ENCODE measurements at regions not wholly inside any gene's neighbourhood (a gene's known extent, or its start where the extent isn't known, plus 50 kb on each side); places are given as distances from the start of the nearest gene placed in this dataset.
A peak's percentile ranks its signal among the peaks of the same experiment; 100 is the strongest.

DNA sequence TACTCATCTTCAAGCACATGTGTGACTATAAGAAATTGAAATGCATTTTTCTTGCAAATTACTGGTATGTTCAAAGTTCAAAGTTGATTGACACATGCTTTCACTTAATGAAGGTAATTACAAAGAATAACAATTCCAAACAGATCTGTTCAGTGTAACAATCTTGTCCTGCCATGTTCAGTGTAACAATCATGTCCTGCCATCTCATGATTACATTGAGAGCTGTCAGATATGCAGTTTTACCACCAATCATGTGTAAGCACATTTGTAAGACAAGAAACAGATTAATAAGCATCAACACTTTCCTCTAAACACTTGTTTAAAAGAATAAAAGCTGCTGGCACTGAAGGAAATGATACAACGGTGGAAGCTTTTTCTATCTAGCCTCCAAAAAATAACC is 80.3 kb upstream of the ZNF281 start:
- Mint-ChIP-seq H3K27ac (no peak overlapping the region), H3K4me1 (peaks cover 6% of the 10 kb centered on the region), H3K4me3 (no peak overlapping the region), H3K36me3 (ENCODE audit: low read depth) (no peaks in the 10 kb centered on the region), H3K9me3 (no peaks in the 10 kb centered on the region), H3K27me3 (ENCODE audit: insufficient read depth, low read depth, poor library complexity) (peaks cover 4% of the 10 kb centered on the region)
- H3K9me2 ChIP-seq (ENCODE audit: insufficient read depth) = no peaks in the 10 kb centered on the region
- no peak overlapping the region for H3K4me3 ChIP-seq
- no peaks in the 10 kb centered on the region for H3K36me3 ChIP-seq (ENCODE audit: insufficient read depth)
- no peak overlapping the region for H3K27ac ChIP-seq (ENCODE audit: low read depth)
- H4K20me1 ChIP-seq (replicated peaks; ENCODE audit: insufficient read depth) = no peaks in the 10 kb centered on the region
- peak overlapping the region; percentile 5; the same call in 1 of the 2 replicates for H2AFZ ChIP-seq
- H3K4me1 ChIP-seq (ENCODE audit: insufficient read depth) = no peaks in the 10 kb centered on the region
- H3K4me2 ChIP-seq = no peak overlapping the region
- no peak for ATAC-seq
- H3K27me3 ChIP-seq (ENCODE audit: insufficient read depth) = no peaks in the 10 kb centered on the region
- no peaks in the 10 kb centered on the region for H3K79me2 ChIP-seq (replicated peaks; ENCODE audit: insufficient read depth)
- TF ChIP-seq STAT1 (IDR thresholded peaks at IDR 0.05; ENCODE audit: unreplicated experiment) (no peak), EZH2phosphoT487 (IDR thresholded peaks at IDR 0.05; ENCODE audit: unreplicated experiment) (no peak), JUNB (IDR thresholded peaks at IDR 0.05; ENCODE audit: unreplicated experiment) (no peak), ZNF331 (CRISPR knock-in tag; IDR thresholded peaks at IDR 0.05; ENCODE audit: low read depth) (no peak), NANOG (IDR thresholded peaks at IDR 0.05; ENCODE audit: borderline replicate concordance) (no peak), EZH2 (IDR thresholded peaks at IDR 0.05; ENCODE audit: low read depth, unreplicated experiment) (no peak), CREB1 (CRISPR knock-in tag; IDR thresholded peaks at IDR 0.05; ENCODE audit: low read depth) (no peak), ZNF114 (CRISPR knock-in tag; IDR thresholded peaks at IDR 0.05) (no peak), POLR2AphosphoS5 (IDR thresholded peaks at IDR 0.05; ENCODE audit: low read depth) (no peak)
- TF ChIP-seq, protein P1, sequence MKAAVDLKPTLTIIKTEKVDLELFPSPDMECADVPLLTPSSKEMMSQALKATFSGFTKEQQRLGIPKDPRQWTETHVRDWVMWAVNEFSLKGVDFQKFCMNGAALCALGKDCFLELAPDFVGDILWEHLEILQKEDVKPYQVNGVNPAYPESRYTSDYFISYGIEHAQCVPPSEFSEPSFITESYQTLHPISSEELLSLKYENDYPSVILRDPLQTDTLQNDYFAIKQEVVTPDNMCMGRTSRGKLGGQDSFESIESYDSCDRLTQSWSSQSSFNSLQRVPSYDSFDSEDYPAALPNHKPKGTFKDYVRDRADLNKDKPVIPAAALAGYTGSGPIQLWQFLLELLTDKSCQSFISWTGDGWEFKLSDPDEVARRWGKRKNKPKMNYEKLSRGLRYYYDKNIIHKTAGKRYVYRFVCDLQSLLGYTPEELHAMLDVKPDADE (IDR thresholded peaks at IDR 0.05) = no peak
- TF ChIP-seq, protein P2, sequence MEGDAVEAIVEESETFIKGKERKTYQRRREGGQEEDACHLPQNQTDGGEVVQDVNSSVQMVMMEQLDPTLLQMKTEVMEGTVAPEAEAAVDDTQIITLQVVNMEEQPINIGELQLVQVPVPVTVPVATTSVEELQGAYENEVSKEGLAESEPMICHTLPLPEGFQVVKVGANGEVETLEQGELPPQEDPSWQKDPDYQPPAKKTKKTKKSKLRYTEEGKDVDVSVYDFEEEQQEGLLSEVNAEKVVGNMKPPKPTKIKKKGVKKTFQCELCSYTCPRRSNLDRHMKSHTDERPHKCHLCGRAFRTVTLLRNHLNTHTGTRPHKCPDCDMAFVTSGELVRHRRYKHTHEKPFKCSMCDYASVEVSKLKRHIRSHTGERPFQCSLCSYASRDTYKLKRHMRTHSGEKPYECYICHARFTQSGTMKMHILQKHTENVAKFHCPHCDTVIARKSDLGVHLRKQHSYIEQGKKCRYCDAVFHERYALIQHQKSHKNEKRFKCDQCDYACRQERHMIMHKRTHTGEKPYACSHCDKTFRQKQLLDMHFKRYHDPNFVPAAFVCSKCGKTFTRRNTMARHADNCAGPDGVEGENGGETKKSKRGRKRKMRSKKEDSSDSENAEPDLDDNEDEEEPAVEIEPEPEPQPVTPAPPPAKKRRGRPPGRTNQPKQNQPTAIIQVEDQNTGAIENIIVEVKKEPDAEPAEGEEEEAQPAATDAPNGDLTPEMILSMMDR (conservative IDR thresholded peaks at IDR 0.05; ENCODE audit: low read depth in 2 of 2) = no peak
- TF ChIP-seq, protein P3, sequence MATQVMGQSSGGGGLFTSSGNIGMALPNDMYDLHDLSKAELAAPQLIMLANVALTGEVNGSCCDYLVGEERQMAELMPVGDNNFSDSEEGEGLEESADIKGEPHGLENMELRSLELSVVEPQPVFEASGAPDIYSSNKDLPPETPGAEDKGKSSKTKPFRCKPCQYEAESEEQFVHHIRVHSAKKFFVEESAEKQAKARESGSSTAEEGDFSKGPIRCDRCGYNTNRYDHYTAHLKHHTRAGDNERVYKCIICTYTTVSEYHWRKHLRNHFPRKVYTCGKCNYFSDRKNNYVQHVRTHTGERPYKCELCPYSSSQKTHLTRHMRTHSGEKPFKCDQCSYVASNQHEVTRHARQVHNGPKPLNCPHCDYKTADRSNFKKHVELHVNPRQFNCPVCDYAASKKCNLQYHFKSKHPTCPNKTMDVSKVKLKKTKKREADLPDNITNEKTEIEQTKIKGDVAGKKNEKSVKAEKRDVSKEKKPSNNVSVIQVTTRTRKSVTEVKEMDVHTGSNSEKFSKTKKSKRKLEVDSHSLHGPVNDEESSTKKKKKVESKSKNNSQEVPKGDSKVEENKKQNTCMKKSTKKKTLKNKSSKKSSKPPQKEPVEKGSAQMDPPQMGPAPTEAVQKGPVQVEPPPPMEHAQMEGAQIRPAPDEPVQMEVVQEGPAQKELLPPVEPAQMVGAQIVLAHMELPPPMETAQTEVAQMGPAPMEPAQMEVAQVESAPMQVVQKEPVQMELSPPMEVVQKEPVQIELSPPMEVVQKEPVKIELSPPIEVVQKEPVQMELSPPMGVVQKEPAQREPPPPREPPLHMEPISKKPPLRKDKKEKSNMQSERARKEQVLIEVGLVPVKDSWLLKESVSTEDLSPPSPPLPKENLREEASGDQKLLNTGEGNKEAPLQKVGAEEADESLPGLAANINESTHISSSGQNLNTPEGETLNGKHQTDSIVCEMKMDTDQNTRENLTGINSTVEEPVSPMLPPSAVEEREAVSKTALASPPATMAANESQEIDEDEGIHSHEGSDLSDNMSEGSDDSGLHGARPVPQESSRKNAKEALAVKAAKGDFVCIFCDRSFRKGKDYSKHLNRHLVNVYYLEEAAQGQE (IDR thresholded peaks at IDR 0.05; ENCODE audit: unreplicated experiment) = no peak
- TF ChIP-seq, protein P4, sequence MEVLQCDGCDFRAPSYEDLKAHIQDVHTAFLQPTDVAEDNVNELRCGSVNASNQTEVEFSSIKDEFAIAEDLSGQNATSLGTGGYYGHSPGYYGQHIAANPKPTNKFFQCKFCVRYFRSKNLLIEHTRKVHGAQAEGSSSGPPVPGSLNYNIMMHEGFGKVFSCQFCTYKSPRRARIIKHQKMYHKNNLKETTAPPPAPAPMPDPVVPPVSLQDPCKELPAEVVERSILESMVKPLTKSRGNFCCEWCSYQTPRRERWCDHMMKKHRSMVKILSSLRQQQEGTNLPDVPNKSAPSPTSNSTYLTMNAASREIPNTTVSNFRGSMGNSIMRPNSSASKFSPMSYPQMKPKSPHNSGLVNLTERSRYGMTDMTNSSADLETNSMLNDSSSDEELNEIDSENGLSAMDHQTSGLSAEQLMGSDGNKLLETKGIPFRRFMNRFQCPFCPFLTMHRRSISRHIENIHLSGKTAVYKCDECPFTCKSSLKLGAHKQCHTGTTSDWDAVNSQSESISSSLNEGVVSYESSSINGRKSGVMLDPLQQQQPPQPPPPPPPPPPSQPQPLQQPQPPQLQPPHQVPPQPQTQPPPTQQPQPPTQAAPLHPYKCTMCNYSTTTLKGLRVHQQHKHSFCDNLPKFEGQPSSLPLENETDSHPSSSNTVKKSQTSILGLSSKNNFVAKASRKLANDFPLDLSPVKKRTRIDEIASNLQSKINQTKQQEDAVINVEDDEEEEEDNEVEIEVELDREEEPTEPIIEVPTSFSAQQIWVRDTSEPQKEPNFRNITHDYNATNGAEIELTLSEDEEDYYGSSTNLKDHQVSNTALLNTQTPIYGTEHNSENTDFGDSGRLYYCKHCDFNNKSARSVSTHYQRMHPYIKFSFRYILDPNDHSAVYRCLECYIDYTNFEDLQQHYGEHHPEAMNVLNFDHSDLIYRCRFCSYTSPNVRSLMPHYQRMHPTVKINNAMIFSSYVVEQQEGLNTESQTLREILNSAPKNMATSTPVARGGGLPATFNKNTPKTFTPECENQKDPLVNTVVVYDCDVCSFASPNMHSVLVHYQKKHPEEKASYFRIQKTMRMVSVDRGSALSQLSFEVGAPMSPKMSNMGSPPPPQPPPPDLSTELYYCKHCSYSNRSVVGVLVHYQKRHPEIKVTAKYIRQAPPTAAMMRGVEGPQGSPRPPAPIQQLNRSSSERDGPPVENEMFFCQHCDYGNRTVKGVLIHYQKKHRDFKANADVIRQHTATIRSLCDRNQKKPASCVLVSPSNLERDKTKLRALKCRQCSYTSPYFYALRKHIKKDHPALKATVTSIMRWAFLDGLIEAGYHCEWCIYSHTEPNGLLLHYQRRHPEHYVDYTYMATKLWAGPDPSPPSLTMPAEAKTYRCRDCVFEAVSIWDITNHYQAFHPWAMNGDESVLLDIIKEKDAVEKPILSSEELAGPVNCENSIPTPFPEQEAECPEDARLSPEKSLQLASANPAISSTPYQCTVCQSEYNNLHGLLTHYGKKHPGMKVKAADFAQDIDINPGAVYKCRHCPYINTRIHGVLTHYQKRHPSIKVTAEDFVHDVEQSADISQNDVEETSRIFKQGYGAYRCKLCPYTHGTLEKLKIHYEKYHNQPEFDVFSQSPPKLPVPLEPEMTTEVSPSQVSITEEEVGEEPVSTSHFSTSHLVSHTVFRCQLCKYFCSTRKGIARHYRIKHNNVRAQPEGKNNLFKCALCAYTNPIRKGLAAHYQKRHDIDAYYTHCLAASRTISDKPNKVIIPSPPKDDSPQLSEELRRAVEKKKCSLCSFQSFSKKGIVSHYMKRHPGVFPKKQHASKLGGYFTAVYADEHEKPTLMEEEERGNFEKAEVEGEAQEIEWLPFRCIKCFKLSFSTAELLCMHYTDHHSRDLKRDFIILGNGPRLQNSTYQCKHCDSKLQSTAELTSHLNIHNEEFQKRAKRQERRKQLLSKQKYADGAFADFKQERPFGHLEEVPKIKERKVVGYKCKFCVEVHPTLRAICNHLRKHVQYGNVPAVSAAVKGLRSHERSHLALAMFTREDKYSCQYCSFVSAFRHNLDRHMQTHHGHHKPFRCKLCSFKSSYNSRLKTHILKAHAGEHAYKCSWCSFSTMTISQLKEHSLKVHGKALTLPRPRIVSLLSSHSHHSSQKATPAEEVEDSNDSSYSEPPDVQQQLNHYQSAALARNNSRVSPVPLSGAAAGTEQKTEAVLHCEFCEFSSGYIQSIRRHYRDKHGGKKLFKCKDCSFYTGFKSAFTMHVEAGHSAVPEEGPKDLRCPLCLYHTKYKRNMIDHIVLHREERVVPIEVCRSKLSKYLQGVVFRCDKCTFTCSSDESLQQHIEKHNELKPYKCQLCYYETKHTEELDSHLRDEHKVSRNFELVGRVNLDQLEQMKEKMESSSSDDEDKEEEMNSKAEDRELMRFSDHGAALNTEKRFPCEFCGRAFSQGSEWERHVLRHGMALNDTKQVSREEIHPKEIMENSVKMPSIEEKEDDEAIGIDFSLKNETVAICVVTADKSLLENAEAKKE (CRISPR knock-in tag; IDR thresholded peaks at IDR 0.05) = no peak
- DNase-seq (ENCODE audit: low spot score) = no peak
- H3F3A ChIP-seq (replicated peaks; ENCODE audit: low read depth) = 0 out of 2 replicates have a peak, but pooled peaks cover 3% of the 10 kb centered on the region

All from GM23338 (cell line).